Transverse colon (tissue), 4 donors: ENCODE measurements at regions not wholly inside any gene's neighbourhood (a gene's known extent, or its start where the extent isn't known, plus 50 kb on each side); places are given as distances from the start of the nearest gene placed in this dataset.

Source experiments
- POLR2A ChIP-seq: fragments of 450-650 bp; IDR thresholded peaks from one replicate; pipeline ENCODE4 v1.6.1; 2016; ENCODE audit warnings: antibody characterized with exemption, mild to moderate bottlenecking, moderate library complexity
- POLR2AphosphoS5 ChIP-seq, 3 donors: sonication (generic); formaldehyde crosslinking; IDR thresholded peaks; one replicate each; pipeline ENCODE4 v1.6.1; 2016; ENCODE audit warnings: antibody characterized with exemption in 3 of 3
- TF ChIP-seq, protein P1 (sequence below), 5 experiments: fragments of 200-600 bp in 3 of 5; fragments of 450-650 bp in 2 of 5; sonication (generic) in 3 of 5; IDR thresholded peaks; 1 replicate in 2 of 5; 2 replicates in 3 of 5; pipeline ENCODE4 v1.5.1; 2016 to 2017; ENCODE audit warnings: antibody characterized with exemption in 5 of 5, inconsistent platforms in 3 of 5, mild to moderate bottlenecking in 2 of 5, moderate library complexity in 1 of 5

DNA sequence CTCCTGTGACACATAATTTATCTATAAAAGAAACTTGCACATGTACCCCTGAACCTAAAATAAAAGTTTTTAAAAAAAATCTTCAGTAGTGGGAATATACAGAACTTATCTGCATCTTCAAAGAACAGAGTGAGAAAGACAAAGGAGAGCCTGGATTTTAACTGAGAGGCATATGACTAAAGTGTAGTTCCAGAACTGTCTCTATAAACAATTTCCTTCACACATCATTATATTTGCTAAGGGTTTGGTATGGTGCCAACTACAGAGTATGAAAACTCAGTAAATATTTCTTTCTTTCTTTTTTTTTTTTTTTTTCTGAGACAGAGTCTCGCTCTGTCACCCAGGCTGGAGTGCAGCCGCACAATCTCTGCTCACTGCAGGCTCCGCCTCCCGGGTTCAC lies 49.9 kb upstream of the NFKB1 start:
- TF ChIP-seq, protein P1, sequence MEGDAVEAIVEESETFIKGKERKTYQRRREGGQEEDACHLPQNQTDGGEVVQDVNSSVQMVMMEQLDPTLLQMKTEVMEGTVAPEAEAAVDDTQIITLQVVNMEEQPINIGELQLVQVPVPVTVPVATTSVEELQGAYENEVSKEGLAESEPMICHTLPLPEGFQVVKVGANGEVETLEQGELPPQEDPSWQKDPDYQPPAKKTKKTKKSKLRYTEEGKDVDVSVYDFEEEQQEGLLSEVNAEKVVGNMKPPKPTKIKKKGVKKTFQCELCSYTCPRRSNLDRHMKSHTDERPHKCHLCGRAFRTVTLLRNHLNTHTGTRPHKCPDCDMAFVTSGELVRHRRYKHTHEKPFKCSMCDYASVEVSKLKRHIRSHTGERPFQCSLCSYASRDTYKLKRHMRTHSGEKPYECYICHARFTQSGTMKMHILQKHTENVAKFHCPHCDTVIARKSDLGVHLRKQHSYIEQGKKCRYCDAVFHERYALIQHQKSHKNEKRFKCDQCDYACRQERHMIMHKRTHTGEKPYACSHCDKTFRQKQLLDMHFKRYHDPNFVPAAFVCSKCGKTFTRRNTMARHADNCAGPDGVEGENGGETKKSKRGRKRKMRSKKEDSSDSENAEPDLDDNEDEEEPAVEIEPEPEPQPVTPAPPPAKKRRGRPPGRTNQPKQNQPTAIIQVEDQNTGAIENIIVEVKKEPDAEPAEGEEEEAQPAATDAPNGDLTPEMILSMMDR (IDR thresholded peaks at IDR 0.05), result no peak
- TF ChIP-seq POLR2A (no peak), POLR2AphosphoS5 (IDR thresholded peaks at IDR 0.05) (no peak)
